Chondrocyte (in vitro differentiated cells): ENCODE measurements at regions not wholly inside any gene's neighbourhood (a gene's known extent, or its start where the extent isn't known, plus 50 kb on each side); places are given as distances from the start of the nearest gene placed in this dataset.

Experiments used
- DNase-seq: peaks from one replicate; pipeline ENCODE4 v3.0.0; 2021; ENCODE audit warnings: mixed read lengths, low spot score
- H3K27ac Mint-ChIP-seq: one replicate; pipeline ENCODE4 v1.8.0; 2021; ENCODE audit warnings: mild to moderate bottlenecking, moderate library complexity, mixed read lengths; ENCODE audit not compliant: unreplicated experiment
- H3K27me3 Mint-ChIP-seq: 2 replicates; pipeline ENCODE4 v1.8.0; 2021; ENCODE audit warnings: low read depth, mixed read lengths
- H3K36me3 Mint-ChIP-seq: 2 replicates; pipeline ENCODE4 v1.8.0; 2021; ENCODE audit warnings: low read depth, mixed read lengths
- H3K4me1 Mint-ChIP-seq: 2 replicates; pipeline ENCODE4 v1.8.0; 2021; ENCODE audit warnings: low read depth, mild to moderate bottlenecking, mixed read lengths
- H3K4me3 Mint-ChIP-seq: one replicate; pipeline ENCODE4 v1.8.0; 2021; ENCODE audit warnings: mild to moderate bottlenecking, moderate library complexity, mixed read lengths; ENCODE audit not compliant: unreplicated experiment
- H3K9me3 Mint-ChIP-seq: 2 replicates; pipeline ENCODE4 v1.8.0; 2021; ENCODE audit warnings: low read depth, mixed read lengths
- CTCF ChIP-seq: fragments of 200-600 bp; sonication (generic); IDR thresholded peaks from 2 replicates; pipeline ENCODE4 v1.5.0; 2021; ENCODE audit warnings: antibody characterized with exemption, mild to moderate bottlenecking, moderate library complexity

GRCh38 chr3:194879126-194879877, 193.6 kb downstream of the FAM43A start:
- DNase-seq, result no peak
- Mint-ChIP-seq H3K27ac (no peak overlapping the region), H3K4me3 (no peak overlapping the region), H3K9me3 (peaks cover 7% of the 10 kb centered on the region), H3K36me3 (no peaks in the 10 kb centered on the region), H3K4me1 (peaks cover 8% of the 10 kb centered on the region), H3K27me3 (no peaks in the 10 kb centered on the region)
- TF ChIP-seq CTCF, result no peak

- Mint-ChIP-seq H3K4me3 (no peak overlapping the region), H3K4me1 (peaks cover 8% of the 10 kb centered on the region), H3K9me3 (peaks cover 7% of the 10 kb centered on the region), H3K27ac (no peak overlapping the region), H3K27me3 (no peaks in the 10 kb centered on the region), H3K36me3 (no peaks in the 10 kb centered on the region)
- TF ChIP-seq CTCF, result no peak
- no peak for DNase-seq
Observed at GRCh38 chr3:194879991-194880939, 194.6 kb downstream of the FAM43A start.

- Mint-ChIP-seq H3K9me3 (peaks cover 7% of the 10 kb centered on the region), H3K36me3 (no peaks in the 10 kb centered on the region), H3K4me3 (no peak overlapping the region), H3K27ac (no peak overlapping the region), H3K4me1 (peaks cover 8% of the 10 kb centered on the region), H3K27me3 (no peaks in the 10 kb centered on the region)
- DNase-seq, result no peak
- no peak for TF ChIP-seq CTCF
Observed at GRCh38 chr3:194880940-194881925, 195.6 kb downstream of the FAM43A start.

GRCh38 chr3:194884649-194885315, 199.1 kb downstream of the FAM43A start:
- no peaks in the 10 kb centered on the region for H3K27me3 Mint-ChIP-seq
- H3K4me1 Mint-ChIP-seq, result peaks cover 8% of the 10 kb centered on the region
- peaks cover 18% of the 10 kb centered on the region for H3K9me3 Mint-ChIP-seq
- no peak for TF ChIP-seq CTCF
- H3K36me3 Mint-ChIP-seq, result peaks cover 2% of the 10 kb centered on the region
- DNase-seq, result no peak
- no peak overlapping the region for H3K27ac Mint-ChIP-seq
- H3K4me3 Mint-ChIP-seq, result no peak overlapping the region
